ENCODE measurements at regions not wholly inside any gene's neighbourhood (a gene's known extent, or its start where the extent isn't known, plus 50 kb on each side); places are given as distances from the start of the nearest gene placed in this dataset.
"Not testable (repeated sequence)": the region's sequence is repeated elsewhere in the genome, so short reads cannot be mapped to it uniquely, and the experiment has no call there.

GRCh38 chr2:111471791-111472530, 351.2 kb downstream of the BCL2L11 start:
- not testable (repeated sequence) for H3K9me3 ChIP-seq (replicated peaks in 1 of 2; ENCODE audit: control insufficient read depth in 2 of 2, insufficient read depth in 1 of 2, low read depth in 1 of 2, low read length in 2 of 2); H3K4ac ChIP-seq (ENCODE audit: low read length); H2BK15ac ChIP-seq (ENCODE audit: low read length); H3K18ac ChIP-seq (ENCODE audit: low read length); H3K9ac ChIP-seq (ENCODE audit: low read depth, low read length, poor library complexity); H3K36me3 ChIP-seq (replicated peaks in 1 of 2; ENCODE audit: control insufficient read depth in 2 of 2, insufficient read depth in 2 of 2, low read length in 2 of 2); H3K79me1 ChIP-seq (ENCODE audit: low read depth, low read length); H3K4me3 ChIP-seq (ENCODE audit: low read length in 2 of 2); H4K91ac ChIP-seq (ENCODE audit: low read depth, low read length, poor library complexity); H3K4me2 ChIP-seq (ENCODE audit: insufficient read depth, low read length, poor library complexity, severe bottlenecking); H2AK5ac ChIP-seq (ENCODE audit: low read depth, low read length); H4K8ac ChIP-seq (ENCODE audit: low read depth, low read length); H2BK120ac ChIP-seq (ENCODE audit: low read depth, low read length); H2BK5ac ChIP-seq (ENCODE audit: low read length); H3K27ac ChIP-seq (replicated peaks; ENCODE audit: low read length); H3K14ac ChIP-seq (ENCODE audit: low read length); H2AFZ ChIP-seq (ENCODE audit: low read length); H2BK12ac ChIP-seq (ENCODE audit: low read length); DNase-seq (ENCODE audit: low spot score); H3K23ac ChIP-seq (ENCODE audit: low read depth, low read length, poor library complexity); H3K4me1 ChIP-seq (ENCODE audit: control insufficient read depth in 2 of 2, insufficient read depth in 1 of 2, low read depth in 1 of 2, low read length in 2 of 2); H3K27me3 ChIP-seq (ENCODE audit: control insufficient read depth in 3 of 3, insufficient read depth in 3 of 3, low read depth in 1 of 3, low read length in 3 of 3)
- no CpG with 5 or more reads among the region's 9 CpGs for WGBS, 2 donors (ENCODE audit: extremely low coverage in 2 of 2, insufficient read length in 2 of 2, insufficient replicate concordance in 1 of 2)

GRCh38 chr2:111472844-111473403, 352.2 kb downstream of the BCL2L11 start:
- H3K79me1 ChIP-seq (ENCODE audit: low read depth, low read length); H2AFZ ChIP-seq (ENCODE audit: low read length); H3K9me3 ChIP-seq (replicated peaks in 1 of 2; ENCODE audit: control insufficient read depth in 2 of 2, insufficient read depth in 1 of 2, low read depth in 1 of 2, low read length in 2 of 2); H3K9ac ChIP-seq (ENCODE audit: low read depth, low read length, poor library complexity); H2AK5ac ChIP-seq (ENCODE audit: low read depth, low read length); H3K4me3 ChIP-seq (ENCODE audit: low read length in 2 of 2); H3K23ac ChIP-seq (ENCODE audit: low read depth, low read length, poor library complexity); H3K27ac ChIP-seq (replicated peaks; ENCODE audit: low read length); H4K91ac ChIP-seq (ENCODE audit: low read depth, low read length, poor library complexity); H3K36me3 ChIP-seq (replicated peaks in 1 of 2; ENCODE audit: control insufficient read depth in 2 of 2, insufficient read depth in 2 of 2, low read length in 2 of 2); H3K4me2 ChIP-seq (ENCODE audit: insufficient read depth, low read length, poor library complexity, severe bottlenecking); H3K4me1 ChIP-seq (ENCODE audit: control insufficient read depth in 2 of 2, insufficient read depth in 1 of 2, low read depth in 1 of 2, low read length in 2 of 2); H2BK15ac ChIP-seq (ENCODE audit: low read length); H2BK5ac ChIP-seq (ENCODE audit: low read length); DNase-seq (ENCODE audit: low spot score); H3K14ac ChIP-seq (ENCODE audit: low read length); H3K4ac ChIP-seq (ENCODE audit: low read length); H3K18ac ChIP-seq (ENCODE audit: low read length); H3K27me3 ChIP-seq (ENCODE audit: control insufficient read depth in 3 of 3, insufficient read depth in 3 of 3, low read depth in 1 of 3, low read length in 3 of 3); H2BK120ac ChIP-seq (ENCODE audit: low read depth, low read length); H2BK12ac ChIP-seq (ENCODE audit: low read length); H4K8ac ChIP-seq (ENCODE audit: low read depth, low read length): not testable (repeated sequence)
- WGBS, 2 donors (ENCODE audit: extremely low coverage in 2 of 2, insufficient read length in 2 of 2, insufficient replicate concordance in 1 of 2), result no CpG with 5 or more reads among the region's 7 CpGs

GRCh38 chr2:111473522-111473921, 352.8 kb downstream of the BCL2L11 start:
- not testable (repeated sequence) for H3K4ac ChIP-seq (ENCODE audit: low read length); H3K18ac ChIP-seq (ENCODE audit: low read length); H2BK15ac ChIP-seq (ENCODE audit: low read length); H3K23ac ChIP-seq (ENCODE audit: low read depth, low read length, poor library complexity); H3K36me3 ChIP-seq (replicated peaks in 1 of 2; ENCODE audit: control insufficient read depth in 2 of 2, insufficient read depth in 2 of 2, low read length in 2 of 2); H2AK5ac ChIP-seq (ENCODE audit: low read depth, low read length); H2AFZ ChIP-seq (ENCODE audit: low read length); H2BK12ac ChIP-seq (ENCODE audit: low read length); H2BK5ac ChIP-seq (ENCODE audit: low read length); H3K4me2 ChIP-seq (ENCODE audit: insufficient read depth, low read length, poor library complexity, severe bottlenecking); H3K9ac ChIP-seq (ENCODE audit: low read depth, low read length, poor library complexity); H3K27ac ChIP-seq (replicated peaks; ENCODE audit: low read length); H3K9me3 ChIP-seq (replicated peaks in 1 of 2; ENCODE audit: control insufficient read depth in 2 of 2, insufficient read depth in 1 of 2, low read depth in 1 of 2, low read length in 2 of 2); H3K14ac ChIP-seq (ENCODE audit: low read length); H2BK120ac ChIP-seq (ENCODE audit: low read depth, low read length); DNase-seq (ENCODE audit: low spot score); H4K91ac ChIP-seq (ENCODE audit: low read depth, low read length, poor library complexity); H3K4me1 ChIP-seq (ENCODE audit: control insufficient read depth in 2 of 2, insufficient read depth in 1 of 2, low read depth in 1 of 2, low read length in 2 of 2); H3K4me3 ChIP-seq (ENCODE audit: low read length in 2 of 2); H3K79me1 ChIP-seq (ENCODE audit: low read depth, low read length); H3K27me3 ChIP-seq (ENCODE audit: control insufficient read depth in 3 of 3, insufficient read depth in 3 of 3, low read depth in 1 of 3, low read length in 3 of 3); H4K8ac ChIP-seq (ENCODE audit: low read depth, low read length)
- no CpG with 5 or more reads among the region's 3 CpGs for WGBS, 2 donors (ENCODE audit: extremely low coverage in 2 of 2, insufficient read length in 2 of 2, insufficient replicate concordance in 1 of 2)

- not testable (repeated sequence) for H3K36me3 ChIP-seq (replicated peaks in 1 of 2; ENCODE audit: control insufficient read depth in 2 of 2, insufficient read depth in 2 of 2, low read length in 2 of 2); H3K23ac ChIP-seq (ENCODE audit: low read depth, low read length, poor library complexity); H3K4me3 ChIP-seq (ENCODE audit: low read length in 2 of 2); H2AK5ac ChIP-seq (ENCODE audit: low read depth, low read length); H3K9me3 ChIP-seq (replicated peaks in 1 of 2; ENCODE audit: control insufficient read depth in 2 of 2, insufficient read depth in 1 of 2, low read depth in 1 of 2, low read length in 2 of 2); H4K91ac ChIP-seq (ENCODE audit: low read depth, low read length, poor library complexity); H2BK12ac ChIP-seq (ENCODE audit: low read length); H2AFZ ChIP-seq (ENCODE audit: low read length); H3K4me1 ChIP-seq (ENCODE audit: control insufficient read depth in 2 of 2, insufficient read depth in 1 of 2, low read depth in 1 of 2, low read length in 2 of 2); H3K27me3 ChIP-seq (ENCODE audit: control insufficient read depth in 3 of 3, insufficient read depth in 3 of 3, low read depth in 1 of 3, low read length in 3 of 3); H3K4me2 ChIP-seq (ENCODE audit: insufficient read depth, low read length, poor library complexity, severe bottlenecking); H2BK120ac ChIP-seq (ENCODE audit: low read depth, low read length); H2BK15ac ChIP-seq (ENCODE audit: low read length); H3K79me1 ChIP-seq (ENCODE audit: low read depth, low read length); H3K4ac ChIP-seq (ENCODE audit: low read length); H3K14ac ChIP-seq (ENCODE audit: low read length); DNase-seq (ENCODE audit: low spot score); H3K9ac ChIP-seq (ENCODE audit: low read depth, low read length, poor library complexity); H4K8ac ChIP-seq (ENCODE audit: low read depth, low read length); H3K27ac ChIP-seq (replicated peaks; ENCODE audit: low read length); H2BK5ac ChIP-seq (ENCODE audit: low read length); H3K18ac ChIP-seq (ENCODE audit: low read length)
- no CpG with 5 or more reads among the region's 8 CpGs for WGBS, 2 donors (ENCODE audit: extremely low coverage in 2 of 2, insufficient read length in 2 of 2, insufficient replicate concordance in 1 of 2)
Observed at GRCh38 chr2:111474198-111474705, 353.5 kb downstream of the BCL2L11 start.

Measured in neuronal stem cell (in vitro differentiated cells).